ENCODE measurements at regions not wholly inside any gene's neighbourhood (a gene's known extent, or its start where the extent isn't known, plus 50 kb on each side); places are given as distances from the start of the nearest gene placed in this dataset.

GRCh38 chr16:85171004-85171758 lies 58.9 kb upstream of the CIBAR2 start:
- intact Hi-C loops (cut with DNase I; ENCODE audit: low total_unique reads) = no loop called here
- H3K4me3 ChIP-seq = peak overlapping the region in 1 of 2 donors; percentile 4
- no peaks in the 10 kb centered on the region for H3K36me3 ChIP-seq (ENCODE audit: low read depth, missing control alignments)
- H3K9me3 ChIP-seq = no peaks in the 10 kb centered on the region
- TF ChIP-seq CTCF (IDR thresholded peaks at IDR 0.05) = no peak
- TF ChIP-seq POLR2A (IDR thresholded peaks at IDR 0.05) = no peak
- no peak overlapping the region for H3K27ac ChIP-seq
- H3K27me3 ChIP-seq = no peaks in the 10 kb centered on the region
- DNase-seq = no peak
- H3K4me1 ChIP-seq = peaks cover 69% of the 10 kb centered on the region
- WGBS, 2 donors = 67 to 70% methylated on average over 28 to 44 of the region's 44 CpGs

GRCh38 chr16:85171759-85172454 lies 59.6 kb upstream of the CIBAR2 start:
- Histone ChIP-seq H3K27ac (no peak overlapping the region), H3K36me3 (ENCODE audit: low read depth, missing control alignments) (no peaks in the 10 kb centered on the region), H3K9me3 (no peaks in the 10 kb centered on the region), H3K27me3 (no peaks in the 10 kb centered on the region), H3K4me3 (no peak overlapping the region), H3K4me1 (peaks cover 71% of the 10 kb centered on the region)
- intact Hi-C loops (cut with DNase I; ENCODE audit: low total_unique reads) = no loop called here
- TF ChIP-seq POLR2A (IDR thresholded peaks at IDR 0.05) (no peak), CTCF (IDR thresholded peaks at IDR 0.05) (no peak)
- no peak for DNase-seq
- 59 to 75% methylated on average over 21 of the region's 21 CpGs for WGBS, 2 donors

GRCh38 chr16:85172455-85173145 lies 60.3 kb upstream of the CIBAR2 start:
- no peaks in the 10 kb centered on the region for H3K36me3 ChIP-seq (ENCODE audit: low read depth, missing control alignments)
- H3K4me3 ChIP-seq = no peak overlapping the region
- DNase-seq = peak; percentile 80
- WGBS, 2 donors = 63 to 69% methylated on average over 17 to 28 of the region's 28 CpGs
- no peaks in the 10 kb centered on the region for H3K9me3 ChIP-seq
- peaks cover 70% of the 10 kb centered on the region for H3K4me1 ChIP-seq
- no peaks in the 10 kb centered on the region for H3K27me3 ChIP-seq
- peak; percentile 17 to 29 (median 17) for TF ChIP-seq CTCF (IDR thresholded peaks at IDR 0.05)
- no peak for TF ChIP-seq POLR2A (IDR thresholded peaks at IDR 0.05)
- H3K27ac ChIP-seq = no peak overlapping the region
- intact Hi-C loops (cut with DNase I; ENCODE audit: low total_unique reads) = no loop called here

- TF ChIP-seq POLR2A (IDR thresholded peaks at IDR 0.05) (no peak), CTCF (IDR thresholded peaks at IDR 0.05) (peak in 1 of 3 experiments; percentile 4)
- no peaks in the 10 kb centered on the region for H3K36me3 ChIP-seq (ENCODE audit: low read depth, missing control alignments)
- H3K27ac ChIP-seq = peak overlapping the region in 1 of 2 donors; percentile 15
- 54% methylated on average over 14 of the region's 14 CpGs for WGBS, 2 donors
- intact Hi-C loops (cut with DNase I; ENCODE audit: low total_unique reads) = no loop called here
- H3K27me3 ChIP-seq = no peaks in the 10 kb centered on the region
- no peaks in the 10 kb centered on the region for H3K9me3 ChIP-seq
- peaks cover 66% of the 10 kb centered on the region for H3K4me1 ChIP-seq
- no peak overlapping the region for H3K4me3 ChIP-seq
- DNase-seq = peak; percentile 92
Observed at GRCh38 chr16:85173146-85173980, 61.1 kb upstream of the CIBAR2 start.
